AG04449 (cell line): ENCODE measurements at regions not wholly inside any gene's neighbourhood (a gene's known extent, or its start where the extent isn't known, plus 50 kb on each side); places are given as distances from the start of the nearest gene placed in this dataset.
"Not testable (repeated sequence)": the region's sequence is repeated elsewhere in the genome, so short reads cannot be mapped to it uniquely, and the experiment has no call there.

Experiments
- CTCF ChIA-PET: fragments of 350-600 bp; formaldehyde crosslinking; extraction: SDS; loops from one replicate; lab custom pipeline; 2021; ENCODE audit warnings: antibody characterized with exemption; lab: Yijun Ruan, JAX
- POLR2A ChIA-PET: fragments of 400-600, 350-600 bp; formaldehyde crosslinking; extraction: SDS; loops from one replicate; lab custom pipeline; 2020; ENCODE audit warnings: antibody characterized with exemption, inconsistent platforms; lab: Yijun Ruan, JAX
- DNase-seq: peaks from one replicate; pipeline ENCODE4 v3.0.0-alpha.2; 2010; ENCODE audit warnings: low read depth, low spot score
- H3K4me3 ChIP-seq: 2 replicates; pipeline ENCODE4 v1.5.1; 2011; ENCODE audit warnings: low read depth, mild to moderate bottlenecking, control low read depth, low read length
- CTCF ChIP-seq: IDR thresholded peaks from one replicate; pipeline ENCODE4 v1.5.1; 2011; ENCODE audit warnings: mild to moderate bottlenecking, moderate library complexity, low read length, control low read depth, inconsistent platforms; ENCODE audit not compliant: insufficient read depth; ENCODE audit errors: missing control alignments

- DNase-seq = no peak
- no peak overlapping the region for H3K4me3 ChIP-seq
- CTCF ChIA-PET = no interaction called here
- no peak for TF ChIP-seq CTCF
- POLR2A ChIA-PET = no interaction called here
These were observed 62.2 kb upstream of the LHX5 start for GRCh38 chr12:113533842-113534375.

DNA sequence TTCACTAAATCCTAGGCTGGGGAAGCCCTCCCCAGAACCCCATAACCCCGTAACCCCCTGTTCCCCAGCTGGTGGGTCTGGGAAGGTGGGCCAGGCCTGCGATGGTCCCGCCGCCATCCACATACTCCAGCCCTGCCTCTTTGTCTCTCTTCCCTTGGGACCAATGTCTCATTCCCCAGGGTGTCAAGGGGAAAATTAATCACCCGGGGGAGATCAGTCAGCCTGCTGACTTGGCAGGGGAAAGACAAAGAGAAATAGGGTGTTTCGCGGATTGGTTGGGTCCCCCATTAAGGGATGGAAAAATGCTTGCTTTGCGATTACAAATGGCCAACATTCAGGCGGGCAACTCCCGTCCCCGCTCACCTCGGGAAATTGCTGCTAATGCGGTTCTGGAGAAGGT lies 60.6 kb upstream of the LHX5 start:
- POLR2A ChIA-PET = no interaction called here
- no peak for DNase-seq
- no peak for TF ChIP-seq CTCF
- CTCF ChIA-PET = no interaction called here
- H3K4me3 ChIP-seq = no peak overlapping the region

- POLR2A ChIA-PET, CTCF ChIA-PET, DNase-seq, H3K4me3 ChIP-seq: not testable (repeated sequence)
These were observed 59.4 kb upstream of the LHX5 start for GRCh38 chr12:113531073-113531472.

GRCh38 chr12:113528606-113529293 lies 57.1 kb upstream of the LHX5 start:
- CTCF ChIA-PET = no interaction called here
- no peak for DNase-seq
- no peak for TF ChIP-seq CTCF
- no peak overlapping the region for H3K4me3 ChIP-seq
- POLR2A ChIA-PET = no interaction called here

DNA sequence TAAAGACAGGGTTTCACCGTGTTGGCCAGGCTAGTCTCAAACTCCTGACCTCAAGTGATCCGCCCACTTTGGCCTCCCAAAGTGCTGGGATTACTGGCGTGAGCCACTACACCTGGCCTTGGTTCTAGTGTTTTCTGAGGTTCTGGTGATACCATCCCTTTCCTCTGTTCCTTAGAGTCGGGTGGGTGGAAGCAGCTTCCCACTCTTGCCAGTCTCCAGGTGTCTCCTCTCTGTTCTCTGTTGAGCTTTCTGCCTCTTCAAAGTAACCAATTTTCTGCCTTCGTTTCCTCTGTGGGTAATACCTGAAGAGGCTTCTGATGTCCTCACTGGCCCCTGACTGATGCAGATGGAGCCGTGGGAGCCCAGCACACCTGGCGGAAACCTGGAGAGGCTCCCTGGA lies 53.4 kb upstream of the LHX5 start:
- CTCF ChIA-PET = no interaction called here

DNA sequence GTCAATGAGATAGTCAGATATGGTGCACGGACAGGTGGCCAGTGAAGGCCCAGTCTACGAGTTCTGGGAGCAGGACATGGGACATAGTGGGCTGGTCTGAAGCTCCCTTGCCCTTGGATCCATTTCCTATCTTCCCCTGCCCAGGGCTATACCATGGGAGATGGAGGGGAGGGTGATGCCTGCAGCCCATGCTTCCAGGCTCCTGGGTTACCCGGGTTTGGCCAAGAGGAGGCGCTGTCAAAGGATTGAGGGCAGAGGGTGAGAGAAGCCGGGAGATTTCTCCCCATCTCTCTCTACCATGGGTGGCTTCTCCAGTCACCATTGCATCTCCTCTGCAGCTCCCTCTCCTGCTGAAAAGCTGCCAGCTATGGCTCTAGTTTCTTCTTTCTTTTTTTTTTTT lies 52.8 kb upstream of the LHX5 start:
- TF ChIP-seq CTCF = no peak
- DNase-seq = no peak
- H3K4me3 ChIP-seq = no peak overlapping the region
- ChIA-PET POLR2A (no interaction called here), CTCF (no interaction called here)

More for the DNA sequence above, 53.4 kb upstream of the LHX5 start:
- TF ChIP-seq CTCF = no peak
- no peak overlapping the region for H3K4me3 ChIP-seq
- DNase-seq = no peak
- POLR2A ChIA-PET = interaction anchor here (0.7 kb wide), 1 partner anchor 12 kb away, joined by 3 read pairs; no protein-coding TSS in a partner anchor

DNA sequence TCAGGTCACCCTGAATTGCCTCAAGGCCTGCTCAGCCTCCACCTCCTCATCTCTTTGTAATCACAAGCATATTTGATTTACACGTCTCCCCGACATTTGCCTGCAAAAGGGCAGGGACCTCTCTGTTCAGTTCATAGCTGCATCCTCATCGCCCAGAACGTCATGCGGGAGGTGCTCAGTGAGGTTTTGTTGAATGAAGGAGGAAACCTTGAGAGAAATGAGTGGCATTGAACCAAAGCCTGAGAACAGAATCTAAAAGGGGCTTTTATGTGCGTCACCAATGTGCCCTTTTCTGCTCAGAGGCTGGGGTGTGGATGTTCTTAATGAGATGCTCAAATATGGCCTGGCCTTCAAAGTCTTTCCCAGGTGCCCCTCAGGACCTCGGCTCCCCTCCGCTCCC lies 50.0 kb upstream of the LHX5 start:
- no peak for DNase-seq
- ChIA-PET CTCF (no interaction called here), POLR2A (no interaction called here)
- no peak overlapping the region for H3K4me3 ChIP-seq
- no peak for TF ChIP-seq CTCF
